H1 (cell line): ENCODE measurements at regions not wholly inside any gene's neighbourhood (a gene's known extent, or its start where the extent isn't known, plus 50 kb on each side); places are given as distances from the start of the nearest gene placed in this dataset.

Experiments used
- CTCF ChIA-PET: fragments of 300-600 bp; sonication (Branson Sonifier 250); formaldehyde crosslinking; loops from one replicate; lab custom pipeline; 2021; ENCODE audit not compliant: partially characterized antibody; lab: Charles Lee
- POLR2A ChIA-PET: fragments of 300-600 bp; sonication (Branson Sonifier 250); formaldehyde crosslinking; loops from one replicate; lab custom pipeline; 2021; ENCODE audit warnings: inconsistent platforms; ENCODE audit not compliant: partially characterized antibody; lab: Charles Lee
- DNase-seq, 2 experiments: peaks; one replicate each; pipeline versions ENCODE4 v3.0.0 to v3.0.0-alpha.2; 2010 to 2022; ENCODE audit warnings: low spot score in 2 of 2, low read depth in 1 of 2, mixed read lengths in 1 of 2
- FAIRE-seq: peaks from 2 replicates; lab custom pipeline; 2011; peaks lifted over from hg19 to GRCh38; lab: Jason Lieb, UNC
- H2AFZ ChIP-seq: 2 replicates; pipeline ENCODE4 v1.8.1; 2012; ENCODE audit warnings: low read length, inconsistent platforms
- H2AK5ac ChIP-seq: 2 replicates; pipeline ENCODE4 v1.6.1; 2013; ENCODE audit warnings: low read depth, low read length
- H2BK120ac ChIP-seq: replicated peaks from 2 replicates; pipeline ENCODE3; 2013; ENCODE audit warnings: low read depth, low read length, inconsistent platforms
- H2BK12ac ChIP-seq: 2 replicates; pipeline ENCODE4 v1.6.1; 2013; ENCODE audit warnings: low read depth, low read length
- H2BK15ac ChIP-seq: 2 replicates; pipeline ENCODE4 v1.6.1; 2013; ENCODE audit warnings: low read length
- H2BK20ac ChIP-seq: 2 replicates; pipeline ENCODE4 v1.6.1; 2013; ENCODE audit warnings: low read length
- H2BK5ac ChIP-seq: 2 replicates; pipeline ENCODE4 v1.6.1; 2013; ENCODE audit warnings: low read depth, low read length
- H3K14ac ChIP-seq: 2 replicates; pipeline ENCODE4 v1.6.1; 2013; ENCODE audit warnings: inconsistent platforms; ENCODE audit not compliant: insufficient read length
- H3K18ac ChIP-seq: 2 replicates; pipeline ENCODE4 v1.6.1; 2013; ENCODE audit warnings: low read length; ENCODE audit errors: extremely low read depth
- H3K23ac ChIP-seq: 2 replicates; pipeline ENCODE4 v1.6.1; 2013; ENCODE audit warnings: inconsistent platforms; ENCODE audit not compliant: insufficient read length
- H3K23me2 ChIP-seq: 2 replicates; pipeline ENCODE4 v1.6.1; 2013; ENCODE audit warnings: low read depth, low read length
- H3K27ac ChIP-seq: 2 replicates; pipeline ENCODE4 v1.6.1; 2011; ENCODE audit warnings: low read depth, low read length, inconsistent platforms
- H3K27me3 ChIP-seq, 4 experiments: replicated peaks in 1 of 4; 1 replicate in 1 of 4; 2 replicates in 3 of 4; pipeline versions ENCODE4 v1.6.1 to v1.8.1; 2011 to 2013; ENCODE audit warnings: low read length in 3 of 4, mild to moderate bottlenecking in 3 of 4, inconsistent platforms in 2 of 4, mixed read lengths in 2 of 4, moderate library complexity in 1 of 4; ENCODE audit not compliant: control insufficient read depth in 3 of 4, insufficient read depth in 3 of 4; ENCODE audit errors: extremely low read depth in 1 of 4
- H3K36me3 ChIP-seq, 4 experiments: 2 replicates each; pipeline versions ENCODE4 v1.6.1 to v1.8.1; 2011 to 2013; ENCODE audit warnings: mild to moderate bottlenecking in 4 of 4, low read length in 3 of 4, moderate library complexity in 2 of 4, control low read depth in 1 of 4, inconsistent platforms in 1 of 4; ENCODE audit not compliant: insufficient read depth in 4 of 4, control insufficient read depth in 2 of 4
- H3K4ac ChIP-seq: replicated peaks from 2 replicates; pipeline ENCODE3; 2013; ENCODE audit warnings: low read length, low read depth, mixed read lengths, inconsistent platforms; ENCODE audit not compliant: insufficient read length
- H3K4me1 ChIP-seq, 4 experiments: replicated peaks in 1 of 4; 1 replicate in 1 of 4; 2 replicates in 3 of 4; pipeline versions ENCODE4 v1.6.1 to v1.8.1; 2011 to 2013; ENCODE audit warnings: low read length in 3 of 4, inconsistent platforms in 2 of 4, mixed read lengths in 1 of 4; ENCODE audit not compliant: insufficient read depth in 4 of 4, control insufficient read depth in 3 of 4
- H3K4me2 ChIP-seq, 2 experiments: 2 replicates each; pipeline versions ENCODE4 v1.6.1 to v1.8.1; 2011 to 2013; ENCODE audit warnings: low read depth in 2 of 2, low read length in 2 of 2, control low read depth in 1 of 2, inconsistent platforms in 1 of 2, mild to moderate bottlenecking in 1 of 2; ENCODE audit not compliant: insufficient read depth in 1 of 2
- H3K4me3 ChIP-seq, 4 experiments: fragments of 200-600, 300-600 bp in 1 of 4; sonication (generic), shearing (Covaris generic), sonication (Bioruptor Twin) in 1 of 4; 2 replicates each; pipeline versions ENCODE4 v1.5.1 to v1.8.1; 2011 to 2016; ENCODE audit warnings: low read length in 4 of 4, low read depth in 3 of 4, control low read depth in 2 of 4, inconsistent platforms in 2 of 4, mild to moderate bottlenecking in 2 of 4, mixed read lengths in 1 of 4, moderate library complexity in 1 of 4; ENCODE audit not compliant: insufficient read depth in 2 of 4; ENCODE audit errors: extremely low read depth in 1 of 4
- H3K56ac ChIP-seq: replicated peaks from 2 replicates; pipeline ENCODE3; 2013; ENCODE audit warnings: low read depth, mild to moderate bottlenecking, mixed read lengths, low read length, inconsistent platforms; ENCODE audit not compliant: insufficient read length
- H3K79me1 ChIP-seq: 2 replicates; pipeline ENCODE4 v1.6.1; 2013; ENCODE audit warnings: low read depth, low read length, control low read depth
- H3K79me2 ChIP-seq, 2 experiments: 2 replicates each; pipeline versions ENCODE4 v1.6.1 to v1.8.1; 2012 to 2013; ENCODE audit warnings: low read length in 2 of 2, mild to moderate bottlenecking in 2 of 2, inconsistent platforms in 1 of 2; ENCODE audit not compliant: insufficient read depth in 2 of 2, control insufficient read depth in 1 of 2
- H3K9ac ChIP-seq, 4 experiments: replicated peaks in 1 of 4; 1 replicate in 1 of 4; 2 replicates in 3 of 4; pipeline versions ENCODE4 v1.6.1 to v1.8.1; 2011 to 2013; ENCODE audit warnings: low read depth in 3 of 4, low read length in 3 of 4, control low read depth in 2 of 4, mild to moderate bottlenecking in 2 of 4, moderate library complexity in 2 of 4, inconsistent platforms in 1 of 4; ENCODE audit errors: extremely low read depth in 1 of 4
- H3K9me3 ChIP-seq, 2 experiments: 2 replicates each; pipeline versions ENCODE4 v1.6.1 to v1.8.1; 2012 to 2013; ENCODE audit warnings: mild to moderate bottlenecking in 2 of 2, moderate library complexity in 2 of 2, control low read depth in 1 of 2, inconsistent platforms in 1 of 2, low read depth in 1 of 2, low read length in 1 of 2, mixed read lengths in 1 of 2; ENCODE audit not compliant: insufficient read depth in 2 of 2
- H4K20me1 ChIP-seq, 2 experiments: replicated peaks in 1 of 2; 2 replicates each; pipeline versions ENCODE3 to v1.8.1; 2011 to 2013; ENCODE audit warnings: inconsistent platforms in 2 of 2, low read length in 2 of 2, mild to moderate bottlenecking in 1 of 2; ENCODE audit not compliant: insufficient read depth in 2 of 2, control insufficient read depth in 1 of 2
- H4K5ac ChIP-seq: 2 replicates; pipeline ENCODE4 v1.6.1; 2013; ENCODE audit warnings: low read length, low read depth, mixed read lengths, inconsistent platforms; ENCODE audit not compliant: insufficient read length
- H4K8ac ChIP-seq: 2 replicates; pipeline ENCODE4 v1.8.0; 2013; ENCODE audit warnings: mild to moderate bottlenecking, moderate library complexity, low read length, inconsistent platforms; ENCODE audit not compliant: insufficient read depth; ENCODE audit errors: extremely low read depth
- H4K91ac ChIP-seq: replicated peaks from 2 replicates; pipeline ENCODE3; 2013; ENCODE audit warnings: low read length, mixed read lengths, inconsistent platforms; ENCODE audit not compliant: insufficient read length
- CREB1 ChIP-seq: IDR thresholded peaks from 2 replicates; pipeline ENCODE4 v1.6.1; 2012; ENCODE audit warnings: inconsistent platforms
- HDAC2 ChIP-seq, 2 experiments: fragments of 300-600 bp in 1 of 2; sonication (generic) in 1 of 2; IDR thresholded peaks; 2 replicates each; pipeline ENCODE4 v1.6.1; 2011 to 2012; ENCODE audit warnings: low read depth in 2 of 2, low read length in 2 of 2, mild to moderate bottlenecking in 2 of 2, moderate library complexity in 2 of 2, borderline replicate concordance in 1 of 2, inconsistent platforms in 1 of 2
- NRF1 ChIP-seq: IDR thresholded peaks from 2 replicates; pipeline ENCODE4 v1.6.1; 2011; ENCODE audit warnings: mild to moderate bottlenecking, low read depth, low read length, improper control_type of control experiment
- RBBP5 ChIP-seq: IDR thresholded peaks from 2 replicates; pipeline ENCODE4 v1.7.1; 2012; ENCODE audit warnings: low read depth, mild to moderate bottlenecking, inconsistent platforms, low read length, moderate library complexity, borderline replicate concordance
- SP4 ChIP-seq: IDR thresholded peaks from 2 replicates; pipeline ENCODE4 v1.6.1; 2012; ENCODE audit warnings: low read length, inconsistent platforms
- TBP ChIP-seq: IDR thresholded peaks from 2 replicates; pipeline ENCODE4 v1.6.1; 2011; ENCODE audit warnings: low read depth, low read length, improper control_type of control experiment
- YY1 ChIP-seq: IDR thresholded peaks from 2 replicates; pipeline ENCODE4 v1.6.1; 2011; ENCODE audit warnings: low read depth, mild to moderate bottlenecking, low read length
- ZNF274 ChIP-seq: IDR thresholded peaks from 2 replicates; pipeline ENCODE4 v1.7.0; 2012; ENCODE audit warnings: low read length, borderline replicate concordance; ENCODE audit errors: extremely low read depth
- WGBS, 2 experiments: shearing (Covaris generic) in 1 of 2; methylation state at CpG; one replicate each; pipeline versions ENCODE4 v1.1.6 to v1.1.7; 2013 to 2015; ENCODE audit warnings: low lambda C conversion rate in 2 of 2, mixed read lengths in 2 of 2, inconsistent platforms in 1 of 2, low coverage in 1 of 2, missing lambda C conversion rate in 1 of 2; ENCODE audit not compliant: insufficient replicate concordance in 2 of 2, insufficient coverage in 1 of 2, insufficient read length in 1 of 2; ENCODE audit errors: extremely low coverage in 1 of 2, missing lambda C conversion rate in 1 of 2; 5-methylcytosine and 5-hydroxymethylcytosine counted together
- TF ChIP-seq, protein P1 (sequence below), 3 experiments: IDR thresholded peaks; 1 replicate in 2 of 3; 2 replicates in 1 of 3; pipeline versions ENCODE4 v1.5.1 to v1.6.1; 2011; ENCODE audit warnings: low read length in 3 of 3, mild to moderate bottlenecking in 3 of 3, inconsistent platforms in 2 of 3, low read depth in 1 of 3, moderate library complexity in 1 of 3; ENCODE audit not compliant: insufficient read depth in 1 of 3; ENCODE audit errors: control extremely low read depth in 1 of 3
- TF ChIP-seq, protein P2 (sequence below): IDR thresholded peaks from 2 replicates; pipeline ENCODE4 v1.6.1; 2012; ENCODE audit warnings: low read length, inconsistent platforms

- Histone ChIP-seq H3K79me1 (no peaks in the 10 kb centered on the region), H3K4ac (no peak overlapping the region), H3K14ac (no peak overlapping the region), H2BK12ac (no peak overlapping the region), H4K20me1 (no peaks in the 10 kb centered on the region), H3K27ac (no peak overlapping the region), H3K56ac (no peak overlapping the region), H4K5ac (no peak overlapping the region), H3K23me2 (no peaks in the 10 kb centered on the region), H3K4me2 (no peak overlapping the region), H3K9me3 (no peaks in the 10 kb centered on the region), H3K23ac (no peak overlapping the region), H4K91ac (no peak overlapping the region), H2BK20ac (no peak overlapping the region), H3K4me3 (no peak overlapping the region), H3K18ac (no peak overlapping the region), H3K36me3 (no peaks in the 10 kb centered on the region), H3K27me3 (no peaks in the 10 kb centered on the region), H2BK15ac (no peak overlapping the region), H2BK120ac (no peak overlapping the region), H2AFZ (no peak overlapping the region), H3K4me1 (no peaks in the 10 kb centered on the region), H2BK5ac (no peak overlapping the region), H3K79me2 (no peaks in the 10 kb centered on the region), H4K8ac (no peak overlapping the region), H2AK5ac (no peak overlapping the region), H3K9ac (no peak overlapping the region)
- DNase-seq (no peak), FAIRE-seq (no peak)
- WGBS, 2 experiments = 90 to 100% methylated on average over 1 to 3 of the region's 3 CpGs
- ChIA-PET POLR2A (no interaction called here), CTCF (interaction anchor here (0.6 to 3.5 kb wide), 5 partner anchors 20 to 385 kb away, joined by 3 to 20 read pairs (median 5); no protein-coding TSS in a partner anchor)
- TF ChIP-seq NRF1 (no peak), YY1 (no peak), TBP (no peak), ZNF274 (no peak), RBBP5 (no peak), HDAC2 (IDR thresholded peaks at IDR 0.05; ENCODE audit: borderline replicate concordance in 1 of 2, low read depth in 2 of 2, low read length in 2 of 2) (no peak), SP4 (no peak), CREB1 (no peak)
- TF ChIP-seq, protein P1, sequence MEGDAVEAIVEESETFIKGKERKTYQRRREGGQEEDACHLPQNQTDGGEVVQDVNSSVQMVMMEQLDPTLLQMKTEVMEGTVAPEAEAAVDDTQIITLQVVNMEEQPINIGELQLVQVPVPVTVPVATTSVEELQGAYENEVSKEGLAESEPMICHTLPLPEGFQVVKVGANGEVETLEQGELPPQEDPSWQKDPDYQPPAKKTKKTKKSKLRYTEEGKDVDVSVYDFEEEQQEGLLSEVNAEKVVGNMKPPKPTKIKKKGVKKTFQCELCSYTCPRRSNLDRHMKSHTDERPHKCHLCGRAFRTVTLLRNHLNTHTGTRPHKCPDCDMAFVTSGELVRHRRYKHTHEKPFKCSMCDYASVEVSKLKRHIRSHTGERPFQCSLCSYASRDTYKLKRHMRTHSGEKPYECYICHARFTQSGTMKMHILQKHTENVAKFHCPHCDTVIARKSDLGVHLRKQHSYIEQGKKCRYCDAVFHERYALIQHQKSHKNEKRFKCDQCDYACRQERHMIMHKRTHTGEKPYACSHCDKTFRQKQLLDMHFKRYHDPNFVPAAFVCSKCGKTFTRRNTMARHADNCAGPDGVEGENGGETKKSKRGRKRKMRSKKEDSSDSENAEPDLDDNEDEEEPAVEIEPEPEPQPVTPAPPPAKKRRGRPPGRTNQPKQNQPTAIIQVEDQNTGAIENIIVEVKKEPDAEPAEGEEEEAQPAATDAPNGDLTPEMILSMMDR (IDR thresholded peaks at IDR 0.05; ENCODE audit: control extremely low read depth in 1 of 3, insufficient read depth in 1 of 3, low read depth in 1 of 3, low read length in 3 of 3) = no peak
- TF ChIP-seq, protein P2, sequence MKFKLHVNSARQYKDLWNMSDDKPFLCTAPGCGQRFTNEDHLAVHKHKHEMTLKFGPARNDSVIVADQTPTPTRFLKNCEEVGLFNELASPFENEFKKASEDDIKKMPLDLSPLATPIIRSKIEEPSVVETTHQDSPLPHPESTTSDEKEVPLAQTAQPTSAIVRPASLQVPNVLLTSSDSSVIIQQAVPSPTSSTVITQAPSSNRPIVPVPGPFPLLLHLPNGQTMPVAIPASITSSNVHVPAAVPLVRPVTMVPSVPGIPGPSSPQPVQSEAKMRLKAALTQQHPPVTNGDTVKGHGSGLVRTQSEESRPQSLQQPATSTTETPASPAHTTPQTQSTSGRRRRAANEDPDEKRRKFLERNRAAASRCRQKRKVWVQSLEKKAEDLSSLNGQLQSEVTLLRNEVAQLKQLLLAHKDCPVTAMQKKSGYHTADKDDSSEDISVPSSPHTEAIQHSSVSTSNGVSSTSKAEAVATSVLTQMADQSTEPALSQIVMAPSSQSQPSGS = no peak
Measured at GRCh38 chr6:130696806-130697205, 130.4 kb upstream of the SMLR1 start.
